Testis (tissue), 2 donors: ENCODE measurements at regions not wholly inside any gene's neighbourhood (a gene's known extent, or its start where the extent isn't known, plus 50 kb on each side); places are given as distances from the start of the nearest gene placed in this dataset.

Experiments used
- POLR2A ChIP-seq: fragments of 450-650 bp; IDR thresholded peaks from one replicate; pipeline ENCODE4 v1.6.1; 2017; ENCODE audit warnings: antibody characterized with exemption, mild to moderate bottlenecking, moderate library complexity
- TF ChIP-seq, protein P1 (sequence below), 3 experiments: fragments of 450-650 bp in 2 of 3; fragments of 200-600 bp in 1 of 3; sonication (generic) in 1 of 3; IDR thresholded peaks; one replicate each; pipeline ENCODE4 v1.5.1; 2016 to 2019; ENCODE audit warnings: antibody characterized with exemption in 3 of 3, mild to moderate bottlenecking in 2 of 3, moderate library complexity in 1 of 3

DNA sequence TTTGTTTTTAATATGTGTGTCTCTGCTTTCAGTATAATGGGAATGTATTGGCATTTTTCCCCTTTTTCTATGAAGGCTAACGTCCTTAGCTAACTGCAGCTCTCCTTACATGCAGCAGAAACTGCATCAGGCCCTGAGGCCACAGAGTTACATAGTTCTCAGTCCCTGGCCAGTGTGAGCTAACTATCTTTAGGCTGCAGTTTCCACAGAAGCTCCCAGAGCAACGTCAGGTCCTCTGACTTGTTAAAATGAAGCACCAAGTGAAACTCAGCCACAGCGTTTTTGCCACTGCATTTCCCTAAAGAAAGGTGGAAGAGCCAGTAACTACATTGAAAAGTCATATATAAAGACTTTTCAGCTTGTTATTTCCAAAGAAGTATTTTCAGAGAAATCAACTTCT lies 244.7 kb downstream of the CBLN4 start:
- TF ChIP-seq, protein P1, sequence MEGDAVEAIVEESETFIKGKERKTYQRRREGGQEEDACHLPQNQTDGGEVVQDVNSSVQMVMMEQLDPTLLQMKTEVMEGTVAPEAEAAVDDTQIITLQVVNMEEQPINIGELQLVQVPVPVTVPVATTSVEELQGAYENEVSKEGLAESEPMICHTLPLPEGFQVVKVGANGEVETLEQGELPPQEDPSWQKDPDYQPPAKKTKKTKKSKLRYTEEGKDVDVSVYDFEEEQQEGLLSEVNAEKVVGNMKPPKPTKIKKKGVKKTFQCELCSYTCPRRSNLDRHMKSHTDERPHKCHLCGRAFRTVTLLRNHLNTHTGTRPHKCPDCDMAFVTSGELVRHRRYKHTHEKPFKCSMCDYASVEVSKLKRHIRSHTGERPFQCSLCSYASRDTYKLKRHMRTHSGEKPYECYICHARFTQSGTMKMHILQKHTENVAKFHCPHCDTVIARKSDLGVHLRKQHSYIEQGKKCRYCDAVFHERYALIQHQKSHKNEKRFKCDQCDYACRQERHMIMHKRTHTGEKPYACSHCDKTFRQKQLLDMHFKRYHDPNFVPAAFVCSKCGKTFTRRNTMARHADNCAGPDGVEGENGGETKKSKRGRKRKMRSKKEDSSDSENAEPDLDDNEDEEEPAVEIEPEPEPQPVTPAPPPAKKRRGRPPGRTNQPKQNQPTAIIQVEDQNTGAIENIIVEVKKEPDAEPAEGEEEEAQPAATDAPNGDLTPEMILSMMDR (IDR thresholded peaks at IDR 0.05) = no peak
- no peak for TF ChIP-seq POLR2A
